Osteocyte (in vitro differentiated cells): ENCODE measurements at regions not wholly inside any gene's neighbourhood (a gene's known extent, or its start where the extent isn't known, plus 50 kb on each side); places are given as distances from the start of the nearest gene placed in this dataset.

Source experiments
- DNase-seq: peaks from one replicate; pipeline ENCODE4 v3.0.0; 2021; ENCODE audit warnings: mixed read lengths; ENCODE audit not compliant: unreplicated experiment; ENCODE audit errors: extremely low spot score
- H3K27ac Mint-ChIP-seq: one replicate; pipeline ENCODE4 v1.8.0; 2021; ENCODE audit warnings: mild to moderate bottlenecking, mixed read lengths; ENCODE audit not compliant: unreplicated experiment
- H3K27me3 Mint-ChIP-seq: one replicate; pipeline ENCODE4 v1.8.0; 2021; ENCODE audit warnings: mixed read lengths; ENCODE audit not compliant: unreplicated experiment
- H3K36me3 Mint-ChIP-seq: one replicate; pipeline ENCODE4 v1.8.0; 2021; ENCODE audit warnings: mixed read lengths; ENCODE audit not compliant: unreplicated experiment
- H3K4me1 Mint-ChIP-seq: one replicate; pipeline ENCODE4 v1.8.0; 2021; ENCODE audit warnings: mixed read lengths; ENCODE audit not compliant: unreplicated experiment
- H3K4me3 Mint-ChIP-seq: one replicate; pipeline ENCODE4 v1.8.0; 2021; ENCODE audit warnings: mild to moderate bottlenecking, moderate library complexity, mixed read lengths; ENCODE audit not compliant: unreplicated experiment
- H3K9me3 Mint-ChIP-seq: one replicate; pipeline ENCODE4 v1.8.0; 2021; ENCODE audit warnings: mixed read lengths; ENCODE audit not compliant: unreplicated experiment
- TF ChIP-seq, protein P1 (sequence below): fragments of 200-600 bp; sonication (generic); IDR thresholded peaks from 2 replicates; pipeline ENCODE4 v1.5.0; 2021; ENCODE audit warnings: antibody characterized with exemption, mild to moderate bottlenecking, moderate library complexity

DNA sequence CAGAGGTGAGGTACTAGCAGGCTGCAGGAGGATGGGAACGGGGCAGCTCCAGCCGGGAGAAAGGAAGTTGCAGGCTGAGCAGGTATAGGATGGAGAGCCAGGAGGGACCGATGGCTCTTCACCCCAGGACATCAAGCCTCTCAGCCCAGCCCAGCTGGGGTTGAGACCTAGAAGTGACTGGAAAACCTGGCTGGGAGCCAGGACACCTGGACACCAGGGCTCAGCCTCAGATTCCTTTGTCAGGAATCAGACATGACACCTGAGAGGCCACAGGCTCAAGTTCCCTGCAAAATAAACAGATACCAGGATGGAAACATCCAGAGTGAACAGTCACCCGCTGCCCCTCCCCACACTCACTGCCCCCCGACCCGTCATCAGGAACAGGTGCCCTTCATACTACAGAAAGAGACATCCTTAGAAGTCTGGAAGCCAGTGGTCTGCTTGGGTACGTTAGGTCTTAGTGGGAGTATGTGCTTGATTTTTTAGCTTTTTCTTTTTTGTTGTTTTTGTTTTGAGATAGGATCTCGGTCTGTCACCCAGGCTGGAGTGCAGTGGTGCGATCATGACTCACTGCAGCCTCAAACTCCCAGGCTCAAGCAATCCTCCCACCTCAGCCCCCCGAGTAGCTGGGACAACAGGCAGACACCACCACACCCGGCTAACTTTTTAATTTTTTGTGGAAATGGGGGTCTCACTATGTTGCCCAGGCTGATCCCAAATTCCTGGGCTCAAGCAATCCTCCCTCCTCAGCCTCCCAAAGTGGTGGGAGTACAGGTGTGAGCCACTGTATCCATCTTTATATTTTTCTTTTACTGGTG lies 74.5 kb upstream of the CALM2 start:
- Mint-ChIP-seq H3K9me3 (no peaks in the 10 kb centered on the region), H3K4me3 (no peak overlapping the region), H3K27me3 (no peaks in the 10 kb centered on the region), H3K27ac (no peak overlapping the region), H3K36me3 (no peaks in the 10 kb centered on the region), H3K4me1 (peaks cover 19% of the 10 kb centered on the region)
- TF ChIP-seq, protein P1, sequence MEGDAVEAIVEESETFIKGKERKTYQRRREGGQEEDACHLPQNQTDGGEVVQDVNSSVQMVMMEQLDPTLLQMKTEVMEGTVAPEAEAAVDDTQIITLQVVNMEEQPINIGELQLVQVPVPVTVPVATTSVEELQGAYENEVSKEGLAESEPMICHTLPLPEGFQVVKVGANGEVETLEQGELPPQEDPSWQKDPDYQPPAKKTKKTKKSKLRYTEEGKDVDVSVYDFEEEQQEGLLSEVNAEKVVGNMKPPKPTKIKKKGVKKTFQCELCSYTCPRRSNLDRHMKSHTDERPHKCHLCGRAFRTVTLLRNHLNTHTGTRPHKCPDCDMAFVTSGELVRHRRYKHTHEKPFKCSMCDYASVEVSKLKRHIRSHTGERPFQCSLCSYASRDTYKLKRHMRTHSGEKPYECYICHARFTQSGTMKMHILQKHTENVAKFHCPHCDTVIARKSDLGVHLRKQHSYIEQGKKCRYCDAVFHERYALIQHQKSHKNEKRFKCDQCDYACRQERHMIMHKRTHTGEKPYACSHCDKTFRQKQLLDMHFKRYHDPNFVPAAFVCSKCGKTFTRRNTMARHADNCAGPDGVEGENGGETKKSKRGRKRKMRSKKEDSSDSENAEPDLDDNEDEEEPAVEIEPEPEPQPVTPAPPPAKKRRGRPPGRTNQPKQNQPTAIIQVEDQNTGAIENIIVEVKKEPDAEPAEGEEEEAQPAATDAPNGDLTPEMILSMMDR: no peak
- DNase-seq: no peak

DNA sequence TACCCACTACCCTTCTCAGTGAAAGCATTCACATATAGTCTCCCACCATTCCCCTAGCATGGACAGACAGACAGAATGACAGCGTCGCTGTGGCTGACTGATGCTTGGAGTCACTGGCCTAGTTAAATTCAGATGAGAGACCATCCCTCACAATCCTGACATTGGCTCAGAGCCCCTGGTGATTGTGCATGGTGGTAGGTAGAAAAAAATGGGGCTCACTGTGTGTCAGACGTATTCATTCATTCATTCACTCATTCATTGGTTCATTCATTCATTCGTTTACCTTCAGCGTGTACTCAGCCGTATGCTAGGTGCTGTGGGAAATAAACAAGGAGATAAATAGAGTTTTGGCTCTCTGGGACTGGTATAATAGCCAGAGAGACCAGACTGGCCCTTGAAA lies 73.6 kb upstream of the CALM2 start:
- Mint-ChIP-seq H3K27me3 (no peaks in the 10 kb centered on the region), H3K27ac (no peak overlapping the region), H3K9me3 (no peaks in the 10 kb centered on the region), H3K4me3 (no peak overlapping the region), H3K4me1 (peaks cover 19% of the 10 kb centered on the region), H3K36me3 (peaks cover 2% of the 10 kb centered on the region)
- TF ChIP-seq, protein P1: no peak
- DNase-seq: no peak

DNA sequence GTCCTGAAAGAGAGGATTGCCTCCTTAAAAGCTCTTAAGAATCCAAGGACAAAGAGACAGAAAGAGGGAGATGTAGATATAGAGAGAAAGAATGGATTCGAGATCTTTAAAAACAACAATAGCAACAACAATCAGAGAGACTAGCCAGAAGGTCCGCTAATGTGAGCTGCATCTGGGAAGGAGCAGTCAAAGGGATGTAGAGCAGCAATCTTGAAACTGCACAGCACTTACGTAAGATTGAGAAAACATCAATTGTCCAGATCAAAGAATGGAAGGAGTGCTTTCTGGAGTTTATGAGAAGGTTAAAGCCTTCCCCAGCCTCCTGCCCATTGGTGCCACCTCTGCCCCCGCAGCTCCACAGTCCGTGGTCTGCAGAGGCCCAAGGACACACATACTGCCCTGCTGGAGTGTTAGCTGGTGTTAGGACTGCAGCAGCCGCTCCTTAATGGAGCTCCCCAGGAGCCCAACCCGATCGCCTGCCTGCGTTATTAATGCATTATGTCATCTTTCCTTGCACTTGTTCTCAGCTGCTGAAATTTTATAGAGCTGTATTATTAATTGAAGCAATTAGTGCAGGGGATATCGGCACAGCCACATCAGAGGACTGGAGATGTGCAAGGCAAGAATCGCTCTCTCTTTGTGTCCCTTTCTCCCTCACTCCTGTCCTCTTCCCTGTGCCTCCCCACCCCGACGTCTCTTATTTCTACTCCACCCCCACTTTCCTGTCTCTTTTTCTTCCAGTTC lies 73.0 kb upstream of the CALM2 start:
- Mint-ChIP-seq H3K4me3 (no peak overlapping the region), H3K9me3 (no peaks in the 10 kb centered on the region), H3K36me3 (peaks cover 2% of the 10 kb centered on the region), H3K4me1 (peaks cover 19% of the 10 kb centered on the region), H3K27me3 (no peaks in the 10 kb centered on the region), H3K27ac (peak overlapping the region; percentile 50)
- DNase-seq: no peak
- TF ChIP-seq, protein P1: no peak

DNA sequence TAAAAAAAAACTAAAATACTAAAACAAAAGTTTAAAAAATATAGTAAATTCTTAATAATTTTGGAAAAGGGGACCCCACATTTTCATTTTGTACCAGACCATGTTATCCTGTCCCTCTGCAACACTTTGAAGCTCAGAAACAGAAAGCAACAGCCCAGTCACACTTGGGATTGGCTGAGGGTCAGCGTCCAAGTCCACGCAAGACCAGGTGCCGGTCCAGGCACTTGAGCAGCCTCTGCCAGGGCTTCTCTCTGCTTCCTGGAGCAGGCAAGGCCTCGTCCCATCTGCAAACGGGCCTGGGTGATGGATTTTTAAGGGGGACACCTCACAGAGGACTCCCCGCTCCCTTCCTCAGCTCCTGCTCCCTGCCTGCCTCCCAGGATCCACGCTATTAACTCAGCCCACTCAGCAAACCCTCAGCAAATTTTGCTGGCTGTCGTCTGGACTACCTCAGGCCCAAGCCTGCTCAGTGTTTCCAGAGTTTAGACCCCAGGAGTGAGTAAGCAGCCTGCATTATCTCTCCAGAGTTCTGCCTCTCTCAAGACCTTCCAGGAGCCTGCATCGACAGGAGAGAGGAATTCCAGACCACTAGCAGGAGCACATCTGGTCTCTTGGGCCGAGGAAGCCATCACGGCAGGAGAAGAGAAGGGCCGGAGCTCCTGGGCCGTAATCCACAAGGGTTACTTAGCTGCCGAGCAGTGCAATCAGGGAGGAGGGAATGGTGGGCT lies 67.4 kb upstream of the CALM2 start:
- Mint-ChIP-seq H3K9me3 (no peaks in the 10 kb centered on the region), H3K4me3 (no peak overlapping the region), H3K36me3 (peaks cover 2% of the 10 kb centered on the region), H3K27ac (no peak overlapping the region), H3K27me3 (no peaks in the 10 kb centered on the region), H3K4me1 (peaks cover 10% of the 10 kb centered on the region)
- TF ChIP-seq, protein P1: no peak
- DNase-seq: no peak

DNA sequence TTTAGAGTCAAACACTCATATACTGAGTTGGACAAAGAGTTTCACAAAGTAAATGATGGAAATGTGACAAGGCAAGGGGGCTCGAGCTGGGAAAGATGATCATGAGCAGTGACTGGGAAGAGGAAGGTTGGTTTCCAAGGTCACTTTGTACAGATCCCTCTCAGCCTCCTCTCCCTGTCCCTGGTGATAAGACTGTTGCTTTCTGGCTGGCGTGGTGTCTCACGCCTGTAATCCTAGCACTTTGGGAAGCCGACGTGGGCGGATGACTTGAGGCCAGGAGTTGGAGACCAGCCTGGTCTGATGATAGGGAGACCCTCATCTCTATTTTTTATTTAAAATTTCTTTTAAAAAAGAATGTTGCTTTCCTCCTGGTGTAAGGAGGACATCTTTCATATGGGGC lies 65.4 kb upstream of the CALM2 start:
- Mint-ChIP-seq H3K4me3 (no peak overlapping the region), H3K9me3 (no peaks in the 10 kb centered on the region), H3K27me3 (no peaks in the 10 kb centered on the region), H3K36me3 (peaks cover 2% of the 10 kb centered on the region), H3K27ac (no peak overlapping the region), H3K4me1 (peaks cover 27% of the 10 kb centered on the region)
- no peak for DNase-seq
- TF ChIP-seq, protein P1: no peak
